HepG2 (cell line): ENCODE measurements at regions not wholly inside any gene's neighbourhood (a gene's known extent, or its start where the extent isn't known, plus 50 kb on each side); places are given as distances from the start of the nearest gene placed in this dataset.

Experiments used
- ATAC-seq: fragments of 200-7000 bp; cut with Tn5 transposase; 3 replicates; pipeline ENCODE4 v1.9.1; 2020; ENCODE audit warnings: mild to moderate bottlenecking, moderate library complexity
- BruUV-seq: library from RNA; stranded (reverse); fragments of 400-500 nt; replicated peaks from 2 replicates; lab custom pipeline; 2021; lab: Mats Ljungman, UMichigan
- CTCF ChIA-PET: fragments of 300-600 bp; formaldehyde crosslinking; extraction: SDS; loops from one replicate; lab custom pipeline; 2021; ENCODE audit warnings: low total read pairs, inconsistent platforms, low intra/inter-chr PET ratio; lab: Yijun Ruan, JAX
- POLR2A ChIA-PET: fragments of 350-600 bp; sonication (Branson Sonifier 250); formaldehyde crosslinking; loops from one replicate; lab custom pipeline; 2020; ENCODE audit warnings: antibody characterized with exemption, inconsistent platforms; lab: Yijun Ruan, JAX
- DNase-seq: peaks from one replicate; pipeline ENCODE4 v3.0.0-alpha.2; 2015; ENCODE audit warnings: low spot score
- FAIRE-seq: peaks from 3 replicates; lab custom pipeline; 2011; peaks lifted over from hg19 to GRCh38; lab: Jason Lieb, UNC
- H2AFZ ChIP-seq: one replicate; pipeline ENCODE4 v1.6.1; 2011; ENCODE audit warnings: low read length, inconsistent platforms
- H3K27ac ChIP-seq: fragments of 300-600 bp; 3 replicates; pipeline ENCODE4 v1.8.0; 2011; ENCODE audit warnings: mixed run types, mild to moderate bottlenecking, mixed read lengths, low read length, inconsistent platforms; ENCODE audit not compliant: insufficient read depth; ENCODE audit errors: extremely low read length
- H3K27me3 ChIP-seq, 2 experiments: fragments of 200-600 bp in 1 of 2; 2 replicates in 1 of 2; 3 replicates in 1 of 2; pipeline versions ENCODE4 v1.6.0 to v1.8.0; 2011; ENCODE audit warnings: low read length in 2 of 2, mild to moderate bottlenecking in 2 of 2, moderate library complexity in 2 of 2, inconsistent platforms in 1 of 2; ENCODE audit not compliant: insufficient read depth in 2 of 2, control insufficient read depth in 1 of 2
- H3K36me3 ChIP-seq, 2 experiments: fragments of 200-600 bp in 1 of 2; replicated peaks in 1 of 2; 2 replicates in 1 of 2; 3 replicates in 1 of 2; pipeline versions ENCODE4 v1.5.1 to v1.8.0; 2011; ENCODE audit warnings: low read length in 2 of 2, inconsistent platforms in 1 of 2; ENCODE audit not compliant: insufficient read depth in 2 of 2, control insufficient read depth in 1 of 2
- H3K4me1 ChIP-seq: 2 replicates; pipeline ENCODE4 v1.5.1; 2012; ENCODE audit warnings: low read length, inconsistent platforms; ENCODE audit not compliant: insufficient read depth
- H3K4me2 ChIP-seq: 2 replicates; pipeline ENCODE4 v1.6.0; 2011; ENCODE audit warnings: low read depth, low read length, inconsistent platforms
- H3K4me3 ChIP-seq, 3 experiments: fragments of 200-600 bp in 1 of 3; sonication (generic), shearing (Covaris generic) in 1 of 3; replicated peaks in 1 of 3; 2 replicates each; pipeline ENCODE4 v1.5.1; 2011 to 2016; ENCODE audit warnings: low read length in 3 of 3, inconsistent platforms in 2 of 3, low read depth in 2 of 3, mild to moderate bottlenecking in 2 of 3, control low read depth in 1 of 3, mixed read lengths in 1 of 3; ENCODE audit not compliant: insufficient read depth in 1 of 3
- H3K79me2 ChIP-seq: one replicate; pipeline ENCODE4 v1.6.1; 2011; ENCODE audit warnings: low read length, inconsistent platforms; ENCODE audit not compliant: insufficient read depth
- H3K9ac ChIP-seq: 2 replicates; pipeline ENCODE4 v1.6.0; 2011; ENCODE audit warnings: mild to moderate bottlenecking, low read depth, low read length, inconsistent platforms; ENCODE audit not compliant: insufficient read depth
- H3K9me3 ChIP-seq: 2 replicates; pipeline ENCODE4 v1.5.1; 2012; ENCODE audit warnings: mild to moderate bottlenecking, low read length
- H4K20me1 ChIP-seq: 2 replicates; pipeline ENCODE4 v1.6.0; 2011; ENCODE audit warnings: inconsistent platforms, mild to moderate bottlenecking, low read length, moderate library complexity; ENCODE audit not compliant: insufficient read depth
- AHDC1 ChIP-seq: sonication (generic); formaldehyde crosslinking; IDR thresholded peaks from 2 replicates; pipeline ENCODE4 v1.5.1; 2020; ENCODE audit warnings: mild to moderate bottlenecking, missing genetic modification reagents, borderline replicate concordance
- CBX2 ChIP-seq, 2 experiments: fragments of 200-600 bp in 1 of 2; sonication (generic); formaldehyde crosslinking in 1 of 2; IDR thresholded peaks; 2 replicates each; pipeline versions ENCODE4 v1.7.0 to v1.8.1; 2018 to 2022; ENCODE audit warnings: low read depth in 2 of 2, low read length in 1 of 2, mild to moderate bottlenecking in 1 of 2, missing genetic modification reagents in 1 of 2
- CREM ChIP-seq, 2 experiments: sonication (generic) in 1 of 2; formaldehyde crosslinking in 1 of 2; IDR thresholded peaks; 2 replicates each; pipeline versions ENCODE4 v1.4.0 to v1.6.1; 2016 to 2020; ENCODE audit warnings: antibody characterized with exemption in 1 of 2, mild to moderate bottlenecking in 1 of 2, missing genetic modification reagents in 1 of 2
- JUND ChIP-seq: sonication (generic); formaldehyde crosslinking; IDR thresholded peaks from 2 replicates; pipeline ENCODE4 v1.8.0; 2022; ENCODE audit warnings: mild to moderate bottlenecking, missing genetic modification reagents
- PRDM4 ChIP-seq: sonication (generic); formaldehyde crosslinking; IDR thresholded peaks from 2 replicates; pipeline ENCODE4 v1.9.0; 2021; ENCODE audit warnings: missing genetic modification reagents, borderline replicate concordance
- TBL1XR1 ChIP-seq: fragments of 150-350 bp; IDR thresholded peaks from 2 replicates; pipeline ENCODE4 v1.6.1; 2014; ENCODE audit warnings: borderline replicate concordance, low read length; ENCODE audit not compliant: partially characterized antibody
- ZBTB2 ChIP-seq: sonication (generic); formaldehyde crosslinking; IDR thresholded peaks from 2 replicates; pipeline ENCODE4 v1.8.0; 2022; ENCODE audit warnings: low read depth, missing genetic modification reagents
- ZBTB8A ChIP-seq: sonication (generic); formaldehyde crosslinking; IDR thresholded peaks from 2 replicates; pipeline ENCODE4 v1.4.0; 2020; ENCODE audit warnings: mild to moderate bottlenecking, low read depth, missing genetic modification reagents, borderline replicate concordance
- ZNF12 ChIP-seq: sonication (generic); formaldehyde crosslinking; IDR thresholded peaks from 2 replicates; pipeline ENCODE4 v1.5.0; 2020; ENCODE audit warnings: missing genetic modification reagents
- ZNF124 ChIP-seq: sonication (generic); formaldehyde crosslinking; IDR thresholded peaks from 2 replicates; pipeline ENCODE4 v1.4.0; 2020; ENCODE audit warnings: missing genetic modification reagents
- ZNF260 ChIP-seq: sonication (generic); formaldehyde crosslinking; IDR thresholded peaks from 2 replicates; pipeline ENCODE4 v1.4.0; 2020; ENCODE audit warnings: missing genetic modification reagents, low read depth, mild to moderate bottlenecking, borderline replicate concordance
- ZNF839 ChIP-seq: sonication (generic); formaldehyde crosslinking; IDR thresholded peaks from 2 replicates; pipeline ENCODE4 v1.4.0; 2020; ENCODE audit warnings: missing genetic modification reagents, mild to moderate bottlenecking, borderline replicate concordance
- WGBS: methylation state at CpG from one replicate; pipeline ENCODE4 v1.1.6; 2017; ENCODE audit warnings: low lambda C conversion rate; 5-methylcytosine and 5-hydroxymethylcytosine counted together
- in situ Hi-C: cut with HindIII; loops from 2 replicates; pipeline ENCODE4 v1.10.0; 2017; ENCODE audit warnings: low pct_unique_long_range_greater_than_20kb; ENCODE audit not compliant: extremely low pct_ligation_motif_present
- intact Hi-C: fragments of 100-400 bp; cut with micrococcal nuclease; formaldehyde crosslinking; loops from one replicate; pipeline ENCODE4 v1.10.0; 2022; ENCODE audit not compliant: unreplicated experiment

GRCh38 chr4:144905286-144905685 is 192.7 kb downstream of the ANAPC10 start (continued):
- TF ChIP-seq ZBTB2 (CRISPR knock-in tag): no peak
- TF ChIP-seq CREM (IDR thresholded peaks at IDR 0.05): no peak
- no peak for TF ChIP-seq CREM (CRISPR knock-in tag; IDR thresholded peaks at IDR 0.05)
- no peak for TF ChIP-seq ZNF124 (CRISPR knock-in tag)
- TF ChIP-seq CBX2 (IDR thresholded peaks at IDR 0.05; ENCODE audit: low read depth, low read length): no peak
- TF ChIP-seq CBX2 (CRISPR knock-in tag; IDR thresholded peaks at IDR 0.05; ENCODE audit: low read depth): no peak

GRCh38 chr4:144906181-144906925 is 191.6 kb downstream of the ANAPC10 start:
- ChIA-PET CTCF (no interaction called here), POLR2A (no interaction called here)
- H3K4me1 ChIP-seq: no peaks in the 10 kb centered on the region
- intact Hi-C loops: no loop called here
- H3K79me2 ChIP-seq: no peaks in the 10 kb centered on the region
- no peak overlapping the region for H3K27ac ChIP-seq
- ATAC-seq (no peak), DNase-seq (no peak), FAIRE-seq (no peak)
- no peaks in the 10 kb centered on the region for H3K27me3 ChIP-seq
- no peak overlapping the region for H3K9ac ChIP-seq
- no TSS peak for BruUV-seq
- no peaks in the 10 kb centered on the region for H4K20me1 ChIP-seq
- no peak overlapping the region for H3K4me3 ChIP-seq
- H3K4me2 ChIP-seq: no peak overlapping the region
- H3K9me3 ChIP-seq: no peaks in the 10 kb centered on the region
- H2AFZ ChIP-seq: no peak overlapping the region
- WGBS: 1% methylated on average over 6 of the region's 6 CpGs
- H3K36me3 ChIP-seq: no peaks in the 10 kb centered on the region
- in situ Hi-C loops: no loop called here
- TF ChIP-seq PRDM4 (CRISPR knock-in tag): no peak
- TF ChIP-seq JUND: no peak
- TF ChIP-seq TBL1XR1: no peak
- no peak for TF ChIP-seq ZNF260
- no peak for TF ChIP-seq AHDC1 (CRISPR knock-in tag)
- TF ChIP-seq ZBTB8A (CRISPR knock-in tag): no peak
- TF ChIP-seq ZNF839 (CRISPR knock-in tag): no peak
- 0 out of 2 replicates have a peak, but pooled peaks have one; percentile 18 for TF ChIP-seq ZNF12
